ENCODE measurements at regions not wholly inside any gene's neighbourhood (a gene's known extent, or its start where the extent isn't known, plus 50 kb on each side); places are given as distances from the start of the nearest gene placed in this dataset.

DNA sequence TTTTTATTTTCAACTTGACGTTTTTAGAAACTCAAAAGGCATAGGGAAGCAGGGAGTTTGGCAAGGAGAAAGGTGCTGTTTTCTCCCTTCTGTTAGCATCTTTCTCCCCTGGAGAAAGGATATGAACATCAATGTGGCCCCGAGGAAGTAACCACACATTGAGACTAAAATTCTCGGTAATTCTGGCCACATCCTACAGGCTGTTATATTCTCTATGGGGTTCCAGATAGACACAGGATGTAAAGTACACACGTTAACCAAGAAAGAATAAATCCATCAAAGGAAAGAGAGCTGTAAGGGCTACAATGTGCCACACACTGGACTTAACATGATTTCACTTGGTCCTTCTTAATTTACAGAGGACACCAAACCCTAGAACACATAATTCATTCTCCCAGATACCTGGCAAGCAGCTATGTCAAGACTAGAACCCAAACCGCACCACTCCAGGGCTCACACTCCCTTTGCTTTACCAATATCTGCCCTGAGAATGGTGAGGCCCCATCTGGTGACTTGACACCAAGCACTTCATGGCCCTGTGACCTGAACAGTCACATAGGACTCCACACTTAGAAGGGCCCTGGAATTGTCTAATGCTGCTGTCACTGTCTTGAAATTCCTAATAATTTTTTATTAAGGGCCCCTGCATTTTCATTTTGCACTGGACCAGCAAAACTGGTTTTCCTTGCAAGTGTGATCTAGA is 73.9 kb downstream of the PRLHR start:
- TF ChIP-seq, protein P1, sequence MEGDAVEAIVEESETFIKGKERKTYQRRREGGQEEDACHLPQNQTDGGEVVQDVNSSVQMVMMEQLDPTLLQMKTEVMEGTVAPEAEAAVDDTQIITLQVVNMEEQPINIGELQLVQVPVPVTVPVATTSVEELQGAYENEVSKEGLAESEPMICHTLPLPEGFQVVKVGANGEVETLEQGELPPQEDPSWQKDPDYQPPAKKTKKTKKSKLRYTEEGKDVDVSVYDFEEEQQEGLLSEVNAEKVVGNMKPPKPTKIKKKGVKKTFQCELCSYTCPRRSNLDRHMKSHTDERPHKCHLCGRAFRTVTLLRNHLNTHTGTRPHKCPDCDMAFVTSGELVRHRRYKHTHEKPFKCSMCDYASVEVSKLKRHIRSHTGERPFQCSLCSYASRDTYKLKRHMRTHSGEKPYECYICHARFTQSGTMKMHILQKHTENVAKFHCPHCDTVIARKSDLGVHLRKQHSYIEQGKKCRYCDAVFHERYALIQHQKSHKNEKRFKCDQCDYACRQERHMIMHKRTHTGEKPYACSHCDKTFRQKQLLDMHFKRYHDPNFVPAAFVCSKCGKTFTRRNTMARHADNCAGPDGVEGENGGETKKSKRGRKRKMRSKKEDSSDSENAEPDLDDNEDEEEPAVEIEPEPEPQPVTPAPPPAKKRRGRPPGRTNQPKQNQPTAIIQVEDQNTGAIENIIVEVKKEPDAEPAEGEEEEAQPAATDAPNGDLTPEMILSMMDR (conservative IDR thresholded peaks at IDR 0.05): no peak
- peaks cover 1% of the 10 kb centered on the region for H3K9me3 Mint-ChIP-seq
- Histone ChIP-seq H3K4me3 (ENCODE audit: low read length) (no peak overlapping the region), H3K9ac (ENCODE audit: extremely low read depth, low read length, poor library complexity, severe bottlenecking) (no peak overlapping the region), H3K27ac (ENCODE audit: low read depth, low read length) (no peak overlapping the region), H3K9me3 (ENCODE audit: control insufficient read depth, low read length) (peaks cover 7% of the 10 kb centered on the region), H3K27me3 (ENCODE audit: control insufficient read depth, insufficient read depth, low read length, poor library complexity, severe bottlenecking) (no peaks in the 10 kb centered on the region), H3K36me3 (ENCODE audit: control insufficient read depth, insufficient read depth, low read length) (no peaks in the 10 kb centered on the region), H3K4me1 (ENCODE audit: control insufficient read depth, insufficient read depth, low read length) (no peaks in the 10 kb centered on the region)
- WGBS, 2 experiments (ENCODE audit: insufficient coverage in 1 of 2, insufficient read length in 1 of 2): 90 to 93% methylated on average over 2 to 5 of the region's 5 CpGs
- no peaks in the 10 kb centered on the region for H3K36me3 Mint-ChIP-seq (ENCODE audit: low read depth)
- no peak for DNase-seq
- no peak overlapping the region for H3K27ac Mint-ChIP-seq
- peaks cover under 1% of the 10 kb centered on the region for H3K27me3 Mint-ChIP-seq (ENCODE audit: insufficient read depth)
- H3K4me1 Mint-ChIP-seq: peaks cover 2% of the 10 kb centered on the region
- H3K4me3 Mint-ChIP-seq: no peak overlapping the region

DNA sequence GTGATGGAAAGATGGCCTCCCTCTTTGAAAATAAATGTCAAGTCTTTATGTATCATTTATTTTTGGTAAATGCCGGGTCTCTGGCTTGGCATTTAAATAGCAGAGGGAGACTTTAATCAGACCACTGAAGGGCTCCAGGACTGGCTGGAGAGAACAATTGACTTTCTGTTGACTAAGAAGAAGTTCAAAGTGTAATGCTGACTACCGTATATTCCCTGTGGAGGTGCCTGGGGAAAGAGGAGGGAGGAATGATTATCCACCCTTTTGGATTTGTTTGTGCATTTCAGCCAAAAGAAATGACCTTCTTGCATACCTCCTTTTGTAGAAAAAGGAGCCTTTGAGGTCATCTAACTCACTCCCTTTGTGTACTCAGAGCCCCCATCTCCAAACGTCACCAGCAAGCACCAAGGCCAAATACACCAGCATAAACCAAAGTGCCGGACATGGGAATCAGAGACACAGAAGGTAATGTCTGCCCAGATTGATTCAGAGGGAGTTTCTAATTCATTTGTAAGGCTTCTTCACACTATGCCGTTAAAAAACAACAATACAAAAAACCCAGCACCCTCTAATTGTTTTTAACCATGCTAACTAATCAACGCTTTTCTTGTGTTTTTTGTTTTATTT is 75.2 kb downstream of the PRLHR start:
- peaks cover 7% of the 10 kb centered on the region for H3K9me3 ChIP-seq (ENCODE audit: control insufficient read depth, low read length)
- no peaks in the 10 kb centered on the region for H3K36me3 ChIP-seq (ENCODE audit: control insufficient read depth, insufficient read depth, low read length)
- TF ChIP-seq, protein P1 (conservative IDR thresholded peaks at IDR 0.05): no peak
- Mint-ChIP-seq H3K4me3 (no peak overlapping the region), H3K4me1 (peaks cover 2% of the 10 kb centered on the region), H3K9me3 (peaks cover 1% of the 10 kb centered on the region), H3K27ac (no peak overlapping the region), H3K36me3 (ENCODE audit: low read depth) (no peaks in the 10 kb centered on the region), H3K27me3 (ENCODE audit: insufficient read depth) (peaks cover 4% of the 10 kb centered on the region)
- no peak overlapping the region for H3K27ac ChIP-seq (ENCODE audit: low read depth, low read length)
- H3K9ac ChIP-seq (ENCODE audit: extremely low read depth, low read length, poor library complexity, severe bottlenecking): no peak overlapping the region
- no peak overlapping the region for H3K4me3 ChIP-seq (ENCODE audit: low read length)
- no peak for DNase-seq
- no peaks in the 10 kb centered on the region for H3K4me1 ChIP-seq (ENCODE audit: control insufficient read depth, insufficient read depth, low read length)
- 88 to 100% methylated on average over 1 to 6 of the region's 6 CpGs for WGBS, 2 experiments (ENCODE audit: insufficient coverage in 1 of 2, insufficient read length in 1 of 2)
- H3K27me3 ChIP-seq (ENCODE audit: control insufficient read depth, insufficient read depth, low read length, poor library complexity, severe bottlenecking): no peaks in the 10 kb centered on the region

DNA sequence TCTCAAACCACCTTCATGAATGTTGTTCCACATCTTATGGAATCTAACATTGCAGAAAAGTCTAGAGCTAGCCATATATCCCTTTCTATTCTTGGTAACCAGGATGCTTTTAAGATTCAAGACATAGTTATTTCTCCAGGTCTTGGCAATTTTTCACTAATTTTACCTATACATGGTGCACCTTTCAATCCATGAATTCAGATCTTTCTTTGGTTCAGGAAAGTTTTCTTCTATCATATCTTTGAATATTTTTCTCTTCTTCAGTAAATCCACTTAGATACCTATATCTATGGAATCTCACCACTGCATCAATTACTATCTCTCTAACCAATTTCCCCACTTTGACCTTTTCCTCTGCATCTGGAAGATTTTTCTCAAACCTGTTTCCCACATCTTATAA is 77.4 kb downstream of the PRLHR start:
- Mint-ChIP-seq H3K4me3 (no peak overlapping the region), H3K4me1 (peaks cover 2% of the 10 kb centered on the region), H3K36me3 (ENCODE audit: low read depth) (no peaks in the 10 kb centered on the region), H3K9me3 (peaks cover 1% of the 10 kb centered on the region), H3K27ac (no peak overlapping the region), H3K27me3 (ENCODE audit: insufficient read depth) (peaks cover 4% of the 10 kb centered on the region)
- Histone ChIP-seq H3K27me3 (ENCODE audit: control insufficient read depth, insufficient read depth, low read length, poor library complexity, severe bottlenecking) (no peaks in the 10 kb centered on the region), H3K36me3 (ENCODE audit: control insufficient read depth, insufficient read depth, low read length) (no peaks in the 10 kb centered on the region), H3K9me3 (ENCODE audit: control insufficient read depth, low read length) (peaks cover 7% of the 10 kb centered on the region), H3K9ac (ENCODE audit: extremely low read depth, low read length, poor library complexity, severe bottlenecking) (no peak overlapping the region), H3K4me3 (ENCODE audit: low read length) (no peak overlapping the region), H3K27ac (ENCODE audit: low read depth, low read length) (no peak overlapping the region), H3K4me1 (ENCODE audit: control insufficient read depth, insufficient read depth, low read length) (no peaks in the 10 kb centered on the region)
- DNase-seq: no peak
- TF ChIP-seq, protein P1 (conservative IDR thresholded peaks at IDR 0.05): no peak
